Activated CD4-positive, alpha-beta T cell treated with anti-CD3 and anti-CD28 coated beads, Interleukin-2, amount 50 U/mL, for 48 hours (primary cell): ENCODE measurements at regions not wholly inside any gene's neighbourhood (a gene's known extent, or its start where the extent isn't known, plus 50 kb on each side); places are given as distances from the start of the nearest gene placed in this dataset.
"Not testable (repeated sequence)": the region's sequence is repeated elsewhere in the genome, so short reads cannot be mapped to it uniquely, and the experiment has no call there.

Experiments used
- DNase-seq, 2 experiments: peaks; one replicate each; pipeline ENCODE4 v3.0.0-alpha.2; 2020

DNA sequence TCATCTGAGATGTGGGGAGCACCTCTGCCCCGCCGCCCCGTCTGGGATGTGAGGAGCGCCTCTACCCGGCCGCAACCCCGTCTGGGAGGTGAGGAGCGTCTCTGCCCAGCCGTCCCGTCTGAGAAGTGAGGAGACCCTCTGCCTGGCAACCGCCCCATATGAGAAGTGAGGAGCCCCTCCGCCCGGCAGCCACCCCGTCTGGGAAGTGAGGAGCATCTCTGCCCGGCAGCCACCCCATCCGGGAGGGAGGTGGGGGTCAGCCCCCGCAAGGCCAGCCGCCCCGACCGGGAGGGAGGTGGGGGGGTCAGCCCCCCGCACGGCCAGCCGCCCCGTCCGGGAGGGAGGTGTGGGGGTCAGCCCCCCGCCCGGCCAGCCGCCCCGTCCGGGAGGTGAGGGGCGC lies 89.9 kb downstream of the PHLDA1 start:
- DNase-seq: not testable (repeated sequence)

DNA sequence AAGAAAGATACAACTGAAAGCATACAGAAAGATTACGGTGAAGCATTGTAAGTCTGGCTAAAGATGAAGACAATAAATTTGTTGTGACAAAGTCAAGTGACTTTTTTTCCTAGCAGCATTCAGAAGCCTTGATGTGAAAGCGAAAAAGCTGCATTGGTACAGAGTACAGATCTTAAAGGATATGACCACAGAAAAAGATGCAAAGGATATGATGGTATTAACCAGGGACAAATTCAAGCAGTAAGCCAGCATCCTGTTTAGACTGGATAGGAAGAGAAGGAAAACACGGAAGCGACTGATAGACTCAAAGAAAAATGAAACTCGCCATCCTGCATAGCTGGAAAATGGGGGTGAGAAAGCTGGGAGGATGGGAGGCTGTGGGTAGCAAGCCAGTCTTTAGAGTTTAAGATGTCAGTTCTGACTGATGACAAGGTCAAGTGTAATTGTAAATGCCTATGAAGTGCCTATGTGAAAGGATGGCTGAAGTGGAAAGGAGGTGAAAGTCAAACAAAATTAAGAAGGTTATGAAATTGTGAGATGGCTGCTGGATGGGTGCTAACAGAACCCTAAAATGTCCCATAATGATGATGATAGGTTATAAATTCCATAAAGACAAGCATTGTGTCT lies 92.4 kb downstream of the PHLDA1 start:
- DNase-seq: no peak

DNA sequence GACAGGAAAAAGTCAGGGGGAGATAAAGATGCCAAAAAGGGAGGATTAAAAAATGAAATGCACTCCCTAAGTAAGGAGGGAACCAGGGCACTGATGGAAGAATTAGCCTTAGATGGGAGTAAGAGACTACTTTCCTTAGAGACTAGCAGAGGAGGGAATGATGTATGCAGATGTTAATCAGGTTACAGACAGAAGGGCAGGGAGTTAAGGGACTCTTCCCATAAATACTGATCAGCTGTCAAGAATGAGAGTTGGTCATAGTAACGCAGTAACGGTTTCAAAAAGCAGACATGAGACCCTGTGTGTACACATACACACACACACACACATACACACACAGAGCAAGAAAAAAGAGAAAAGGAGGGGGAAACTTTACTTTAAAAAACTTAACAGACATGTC lies 93.4 kb downstream of the PHLDA1 start:
- no peak for DNase-seq

DNA sequence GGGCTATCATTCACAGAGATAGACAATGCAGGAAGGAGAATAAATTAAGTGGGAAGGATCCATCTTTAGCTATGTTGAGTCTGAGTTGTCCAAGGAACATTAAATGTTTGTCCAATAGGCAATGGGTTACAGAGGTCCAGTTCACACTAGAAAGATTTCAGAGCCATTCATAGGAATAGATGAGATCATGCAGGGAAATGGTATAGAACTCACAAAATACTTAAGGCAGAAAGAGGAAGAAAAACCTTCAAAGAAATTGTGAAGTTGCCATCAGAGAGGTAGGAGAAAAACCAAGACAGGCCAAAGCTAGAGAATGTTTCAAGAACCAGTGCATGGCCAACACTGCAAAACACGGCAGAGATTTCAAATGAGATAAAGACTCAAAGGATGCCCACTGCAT lies 94.1 kb downstream of the PHLDA1 start:
- no peak for DNase-seq

DNA sequence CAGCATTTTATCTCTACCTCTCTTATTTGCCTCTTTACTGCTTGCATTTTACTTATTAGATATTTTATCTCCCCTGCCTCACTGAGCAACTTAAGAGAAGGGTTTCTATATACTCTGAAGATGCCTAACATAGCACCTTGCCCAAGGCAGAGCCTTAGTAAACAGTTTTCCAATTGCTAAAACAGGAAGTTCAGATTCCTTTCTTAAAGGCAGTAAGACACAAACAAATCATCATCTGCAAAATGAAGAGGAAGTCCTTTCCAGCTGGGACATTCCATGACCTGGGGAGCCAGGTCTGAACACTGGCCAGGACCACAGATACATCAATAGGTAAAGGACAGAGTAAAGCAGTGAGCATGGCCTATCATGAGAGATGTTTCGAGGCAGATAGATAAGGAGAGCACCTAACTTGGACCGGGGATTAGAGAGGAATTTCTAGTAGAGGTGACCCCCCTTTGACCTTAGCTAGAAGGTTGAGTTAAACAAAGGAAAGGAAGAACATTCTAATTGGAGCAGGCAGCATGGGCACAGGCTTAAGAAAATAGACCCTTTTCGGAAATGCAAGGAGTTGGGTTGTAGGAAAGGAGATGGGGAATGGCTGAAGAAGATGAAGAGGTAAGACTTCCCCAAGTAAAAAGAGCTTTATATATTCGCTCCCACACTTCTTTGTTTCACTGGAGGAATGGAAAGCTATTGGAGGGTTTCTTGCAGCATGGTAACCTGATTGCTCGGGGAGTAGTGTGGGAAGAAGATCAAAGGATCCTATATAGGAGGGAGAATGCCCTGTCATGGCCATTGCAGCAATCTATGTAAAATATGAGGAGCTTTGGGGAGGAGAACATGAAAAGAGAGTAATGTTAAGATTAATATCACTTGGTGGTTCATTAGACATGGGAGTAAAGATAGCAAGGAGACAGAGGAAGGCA lies 94.8 kb downstream of the PHLDA1 start:
- no peak for DNase-seq

DNA sequence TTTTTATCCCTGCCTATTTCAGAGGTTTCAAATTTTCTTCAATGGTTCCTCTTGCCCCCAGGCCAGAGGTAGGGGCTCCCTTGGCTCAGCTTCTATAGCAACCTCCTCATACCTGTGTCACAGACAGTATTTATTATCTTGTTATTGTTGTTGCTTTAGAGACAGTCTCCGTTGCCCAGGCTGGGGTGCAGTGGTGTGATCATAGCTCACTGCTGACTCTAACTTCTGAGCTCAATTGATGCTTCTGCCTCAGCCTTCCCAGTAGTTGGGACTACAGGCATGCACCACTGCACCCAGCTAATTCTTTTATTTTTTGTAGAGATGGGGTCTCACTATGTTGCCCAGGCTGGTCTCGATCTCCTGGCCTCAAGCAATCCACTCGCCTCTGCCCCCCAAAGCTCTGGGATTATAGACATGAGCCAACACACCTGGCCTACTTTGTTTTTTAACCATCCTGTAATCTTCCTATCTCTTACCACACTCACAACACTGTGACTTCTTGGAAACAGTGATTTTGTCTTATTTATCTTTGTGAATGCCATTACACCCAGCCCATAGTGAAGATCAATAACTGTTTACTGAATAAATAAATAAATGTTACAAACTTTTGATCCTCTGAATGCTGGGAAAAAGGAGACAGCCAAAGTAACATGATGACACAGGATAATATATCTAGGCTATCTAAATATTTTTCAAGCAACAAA lies 95.9 kb downstream of the PHLDA1 start:
- DNase-seq: no peak

DNA sequence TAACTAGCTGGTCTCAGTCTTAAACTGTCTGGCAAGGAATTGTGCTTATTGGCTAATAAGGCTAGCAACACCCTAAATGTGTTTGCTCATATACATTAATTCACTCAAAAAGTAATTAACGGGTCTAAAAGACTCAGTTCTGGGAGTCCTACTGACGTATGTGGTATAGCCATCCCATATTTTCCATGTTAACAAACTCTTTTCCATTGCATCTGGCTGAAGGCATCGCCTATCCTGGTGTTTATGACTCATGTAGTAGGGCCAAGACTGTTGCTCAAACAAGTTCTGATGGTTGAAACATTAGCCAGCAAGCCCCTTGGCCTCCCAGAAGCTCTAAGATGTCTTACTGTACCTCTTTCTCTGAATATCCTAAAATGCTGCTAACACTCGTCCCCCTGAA lies 98.5 kb downstream of the PHLDA1 start:
- no peak for DNase-seq

DNA sequence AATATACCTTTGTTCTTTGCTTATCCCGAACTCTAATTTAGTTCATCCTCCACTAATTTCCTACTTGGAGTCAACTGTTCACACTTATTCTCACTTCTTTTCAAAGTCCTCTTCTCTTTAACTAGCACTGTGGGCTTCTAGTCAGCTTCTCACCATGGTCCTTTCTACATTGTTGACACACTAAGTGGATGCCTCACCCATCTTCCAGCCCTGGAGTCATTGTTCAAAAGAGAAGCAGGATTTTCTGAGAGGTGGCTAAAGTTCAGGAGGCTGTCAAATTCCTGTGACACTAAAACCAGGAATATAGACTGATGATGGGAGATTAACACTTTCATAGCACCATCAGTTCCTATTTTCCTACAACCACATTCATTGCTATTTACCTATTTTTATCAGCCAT lies 99.3 kb downstream of the PHLDA1 start:
- DNase-seq: no peak

DNA sequence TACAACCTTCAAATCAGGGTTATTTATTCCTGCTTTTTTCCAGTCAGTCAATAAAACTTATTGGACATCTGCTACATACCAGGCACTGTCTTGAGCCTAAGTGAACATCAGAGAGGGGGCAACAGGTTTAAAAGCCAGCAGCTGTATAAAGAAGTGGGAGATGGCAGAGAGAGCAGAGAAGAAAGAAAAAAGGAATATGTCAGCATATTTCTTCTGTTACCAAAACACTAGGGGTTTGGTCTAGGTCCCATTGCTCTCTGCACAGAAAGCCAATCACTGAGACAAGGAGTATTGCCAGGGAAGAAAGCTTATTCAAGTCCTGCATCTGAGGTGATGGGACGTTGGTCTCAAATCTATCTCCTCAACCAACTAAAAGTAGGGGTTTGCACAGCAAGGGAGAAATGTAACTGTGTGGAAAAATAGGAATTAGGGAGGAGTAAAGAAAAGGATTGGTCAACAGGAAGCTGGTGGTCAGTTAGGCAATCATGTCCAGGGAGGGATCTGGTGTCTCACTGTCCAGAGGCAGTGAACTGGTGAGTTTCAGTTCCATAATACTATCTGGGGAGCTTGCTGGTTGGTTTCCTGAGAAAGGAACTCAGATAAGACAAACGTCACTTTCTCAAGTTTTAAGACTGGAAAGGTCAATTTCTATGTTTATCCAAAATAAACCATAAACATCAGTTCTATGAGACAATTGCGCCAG lies 107.5 kb downstream of the PHLDA1 start:
- no peak for DNase-seq

DNA sequence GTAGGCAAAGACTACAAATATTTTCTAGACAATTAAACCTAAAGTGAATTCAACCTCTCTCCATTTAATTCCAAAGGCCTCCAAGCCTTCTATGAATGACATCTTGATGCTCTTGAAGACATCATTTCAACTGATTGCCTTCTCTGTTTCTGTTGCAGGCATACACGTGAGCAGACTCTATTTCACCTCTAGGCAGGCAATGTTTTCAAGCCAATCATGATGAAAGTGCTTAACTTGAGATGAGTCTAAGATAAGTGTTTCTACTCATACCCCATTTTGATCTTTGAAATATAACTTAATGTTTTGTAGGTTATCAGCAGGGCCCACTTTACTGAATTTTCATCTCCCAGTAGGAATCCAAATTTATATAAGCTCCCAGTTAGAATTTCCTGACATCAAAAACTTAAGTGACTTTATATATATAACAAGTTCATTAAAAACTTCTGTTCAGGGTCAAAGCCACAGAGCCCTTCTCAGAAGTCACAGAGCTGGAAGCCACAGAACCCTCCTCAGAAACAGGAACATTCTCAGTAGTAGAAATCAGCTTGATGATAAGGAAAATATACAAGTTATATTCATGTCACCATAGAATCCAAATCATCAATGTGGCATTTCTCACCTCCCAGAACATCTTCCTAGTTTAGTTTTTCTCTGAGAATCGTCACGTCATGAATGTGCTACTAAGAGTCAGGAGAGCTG lies 108.5 kb downstream of the PHLDA1 start:
- DNase-seq: no peak

DNA sequence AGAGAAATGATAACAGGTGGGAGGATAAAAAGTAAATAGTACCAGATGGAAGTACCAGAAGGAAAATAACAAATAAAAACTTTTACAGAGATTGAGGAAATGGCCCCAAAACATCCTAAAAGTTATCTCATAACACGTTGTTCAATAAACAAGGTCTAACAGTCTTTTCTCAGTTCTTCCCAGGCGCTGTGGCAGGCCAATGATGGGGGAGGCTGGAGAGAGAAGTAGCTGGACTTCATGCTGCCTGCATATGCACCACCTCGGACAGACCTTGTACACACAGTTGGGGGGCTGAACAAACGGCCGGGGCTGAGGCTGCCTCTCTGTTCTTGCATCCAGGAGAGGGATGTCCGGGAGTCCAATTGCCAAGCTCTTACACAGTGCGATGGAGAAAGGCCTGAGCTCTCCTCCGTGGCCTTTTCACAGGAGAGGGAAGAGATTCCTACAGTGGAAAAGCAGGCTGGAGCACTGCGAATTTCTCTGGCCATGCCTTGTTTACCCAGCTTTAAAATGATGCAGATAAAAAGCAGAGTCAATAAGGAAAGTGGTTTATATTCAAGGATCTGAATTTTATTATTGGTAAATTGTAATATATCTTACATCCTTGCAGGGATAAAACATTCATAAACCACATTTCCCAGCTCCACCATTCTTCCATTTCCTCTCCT lies 109.8 kb downstream of the PHLDA1 start:
- DNase-seq: no peak

DNA sequence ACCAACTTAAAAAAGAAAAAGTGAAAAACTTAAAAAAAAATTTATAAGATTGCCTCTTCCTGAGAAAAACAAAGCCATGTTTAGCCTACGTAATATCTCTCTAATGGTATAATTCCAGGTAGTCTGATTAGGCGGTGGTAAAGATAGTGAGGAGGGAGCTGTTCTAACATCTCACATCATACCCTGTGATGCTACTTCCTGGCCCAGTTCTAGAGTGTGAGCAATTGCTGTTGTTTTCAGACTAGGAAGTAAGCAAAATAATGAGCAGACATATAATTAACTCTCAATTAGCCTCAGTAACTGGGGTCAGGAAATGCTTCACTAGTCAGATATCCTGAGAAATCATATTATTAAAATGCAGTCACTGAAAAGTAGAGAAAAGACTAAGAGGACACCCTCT lies 113.9 kb downstream of the PHLDA1 start:
- no peak for DNase-seq

DNA sequence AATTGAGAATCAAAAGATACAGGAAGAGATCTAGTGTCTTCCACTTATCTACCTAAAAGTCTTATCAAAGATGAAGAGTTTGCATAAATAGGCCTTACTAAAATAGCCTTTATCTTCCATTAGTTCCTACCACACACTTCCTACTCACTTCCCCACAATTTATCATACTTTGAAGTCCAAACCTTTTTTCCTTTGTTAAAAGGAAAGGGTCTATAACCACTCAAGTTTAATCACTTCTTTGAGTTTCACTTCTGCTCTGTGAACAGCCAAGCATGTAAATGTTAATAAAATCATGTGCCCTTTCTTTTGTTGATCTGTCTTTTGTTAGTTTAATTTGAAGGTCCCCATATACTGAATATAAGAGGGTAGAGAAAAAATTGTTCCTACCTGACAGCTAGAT lies 114.5 kb downstream of the PHLDA1 start:
- no peak for DNase-seq

DNA sequence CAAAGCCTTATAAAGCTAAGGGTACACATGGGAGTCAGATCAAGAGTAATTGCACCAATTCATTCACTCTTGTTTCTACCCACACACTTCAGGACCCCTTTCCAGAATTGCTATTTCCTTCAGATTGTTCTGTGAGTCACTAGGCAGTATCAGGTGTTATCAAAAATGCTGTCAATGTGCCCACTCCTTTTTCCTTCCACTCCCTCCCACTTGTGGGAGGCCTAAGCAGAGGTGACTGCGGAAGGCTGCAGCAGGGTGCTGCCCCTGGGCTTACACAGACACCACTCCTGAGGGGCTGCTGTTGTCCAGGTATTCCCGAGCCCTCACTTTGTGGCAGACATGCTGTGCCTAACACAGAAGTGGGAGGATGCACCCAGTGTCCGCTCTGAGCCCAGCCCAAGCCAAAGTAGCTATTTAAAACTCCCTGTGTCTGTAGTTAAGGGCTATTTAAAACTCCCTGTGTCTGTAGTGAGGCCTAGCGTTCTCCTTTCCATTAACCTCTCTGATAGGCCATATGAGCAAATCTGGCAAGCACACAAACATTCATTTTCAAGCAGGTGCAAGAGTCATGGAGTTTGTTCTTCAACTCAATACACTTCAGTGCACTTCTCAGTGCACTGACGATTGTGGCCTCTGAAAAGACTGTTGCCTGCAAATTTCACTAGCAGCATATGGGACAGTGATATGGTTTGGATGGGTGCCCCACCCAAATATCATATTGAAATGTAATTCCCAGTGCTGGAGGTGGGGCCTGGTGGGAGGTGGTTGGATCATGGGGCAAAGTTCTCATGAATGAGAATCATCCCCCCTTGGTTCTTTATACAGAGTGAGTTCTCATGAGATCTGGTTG lies 117.8 kb downstream of the PHLDA1 start:
- DNase-seq: peak; percentile 47 to 65

DNA sequence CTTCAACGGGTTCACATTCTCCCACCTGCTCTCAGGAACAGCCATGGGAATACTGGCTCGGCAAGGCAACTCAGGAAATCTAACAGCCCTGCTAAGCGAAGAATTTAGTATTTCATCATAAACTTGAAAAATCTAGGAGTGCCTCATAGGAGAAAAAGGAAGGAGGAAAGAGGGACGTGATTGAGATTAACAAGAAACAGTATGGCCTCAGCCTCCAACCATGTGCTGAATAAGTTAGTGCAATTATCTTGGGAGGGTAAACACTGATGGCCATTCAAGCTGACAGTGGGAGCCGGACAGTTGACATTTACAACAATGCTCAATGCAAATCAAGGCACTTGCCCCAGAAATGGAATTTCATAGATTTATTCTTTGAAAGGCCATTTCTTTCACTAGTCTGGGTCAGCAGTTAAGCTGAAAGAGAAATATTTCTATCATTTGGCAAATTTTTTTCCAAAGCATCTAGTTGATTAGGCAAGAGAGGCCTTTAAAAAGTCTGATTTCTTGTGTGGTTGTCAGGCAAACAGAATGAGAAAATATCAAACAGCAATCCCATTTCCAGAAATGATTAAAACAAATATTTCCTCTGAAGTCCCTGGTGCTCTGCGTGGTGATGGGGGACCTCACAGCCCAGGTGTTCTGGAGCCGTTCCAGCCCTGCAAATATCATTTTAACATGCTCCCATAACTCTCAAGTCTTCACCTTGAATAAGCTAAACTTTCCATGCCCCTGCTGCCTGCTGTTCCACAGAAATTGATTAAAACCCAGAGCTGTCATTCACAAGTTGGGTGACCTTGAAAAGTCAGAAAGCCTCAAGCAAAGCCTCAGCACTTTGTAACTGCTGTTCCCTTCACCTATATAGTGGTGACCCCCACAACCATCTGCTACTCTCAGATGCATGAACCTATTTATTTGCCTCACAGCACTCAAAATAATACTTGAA lies 121.6 kb downstream of the PHLDA1 start:
- no peak for DNase-seq

DNA sequence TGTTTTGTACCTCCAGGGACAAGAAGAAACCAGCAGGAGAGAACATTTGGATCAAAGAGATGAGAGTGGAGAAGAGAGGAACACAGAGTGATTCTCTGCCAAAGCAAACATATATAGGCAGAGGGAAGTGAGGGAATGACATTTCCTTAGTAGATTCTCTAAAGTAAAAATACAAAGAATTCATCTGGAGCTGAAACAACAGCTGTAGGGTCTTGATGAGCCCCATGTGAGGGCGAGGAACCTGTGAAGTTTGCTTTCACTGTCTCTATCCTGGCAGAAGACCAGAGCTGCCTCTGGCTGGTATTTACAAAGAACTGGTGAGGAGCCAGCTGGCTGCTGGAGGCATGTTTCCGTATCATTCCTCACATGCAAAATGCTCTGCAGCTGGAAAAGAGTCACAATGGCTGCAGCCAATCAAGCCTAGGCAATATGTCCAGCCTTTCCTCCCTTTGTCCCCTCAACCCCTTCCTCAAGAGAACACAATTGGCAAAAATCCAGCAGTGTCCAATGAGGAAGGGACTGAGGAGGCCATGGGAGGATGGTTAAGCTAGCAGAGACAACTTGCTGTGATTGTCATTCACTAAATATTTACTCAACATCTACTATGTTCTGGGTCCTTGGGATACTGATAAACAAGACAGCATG lies 122.5 kb downstream of the PHLDA1 start:
- DNase-seq: no peak

DNA sequence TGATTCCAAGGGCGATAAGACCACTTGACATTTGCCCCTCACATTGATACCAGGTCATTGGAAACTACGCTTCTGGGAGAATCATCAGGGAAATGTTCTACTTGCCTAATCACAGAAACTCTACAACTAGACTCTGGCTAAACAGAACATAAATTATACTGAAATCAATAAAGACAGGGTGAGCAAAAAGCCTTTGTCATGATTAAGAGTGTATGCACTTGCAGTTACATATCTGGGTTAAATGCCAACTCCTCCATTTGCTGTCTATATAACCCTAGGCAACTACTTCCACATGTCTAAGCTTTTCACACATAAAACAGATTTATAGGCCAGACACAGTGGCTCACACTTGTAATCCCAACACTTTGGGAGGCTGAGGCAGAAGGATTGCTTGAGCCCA lies 125.7 kb downstream of the PHLDA1 start:
- DNase-seq: no peak

DNA sequence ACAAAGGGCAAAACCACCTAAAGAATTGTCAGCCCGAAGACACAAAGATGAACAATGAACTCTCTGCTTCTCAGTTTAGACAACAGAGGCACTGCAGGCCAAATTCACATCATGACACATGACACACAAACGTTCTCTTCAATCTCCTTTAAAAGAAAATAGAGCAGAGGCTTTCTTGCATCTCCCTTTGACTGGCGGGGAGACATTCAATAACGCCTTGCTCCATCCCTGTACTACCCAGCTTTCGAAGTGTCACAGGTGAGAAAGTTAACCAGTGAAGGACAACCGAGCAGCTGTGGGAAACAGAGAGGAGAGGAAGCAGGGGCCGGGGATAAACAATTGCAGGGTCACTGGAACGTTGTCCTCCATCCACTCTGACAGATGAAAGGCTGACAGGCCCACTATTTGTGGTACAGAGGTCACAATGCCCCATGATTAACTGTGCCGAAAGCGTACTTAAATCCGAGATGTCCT lies 130.8 kb downstream of the PHLDA1 start:
- DNase-seq: no peak

DNA sequence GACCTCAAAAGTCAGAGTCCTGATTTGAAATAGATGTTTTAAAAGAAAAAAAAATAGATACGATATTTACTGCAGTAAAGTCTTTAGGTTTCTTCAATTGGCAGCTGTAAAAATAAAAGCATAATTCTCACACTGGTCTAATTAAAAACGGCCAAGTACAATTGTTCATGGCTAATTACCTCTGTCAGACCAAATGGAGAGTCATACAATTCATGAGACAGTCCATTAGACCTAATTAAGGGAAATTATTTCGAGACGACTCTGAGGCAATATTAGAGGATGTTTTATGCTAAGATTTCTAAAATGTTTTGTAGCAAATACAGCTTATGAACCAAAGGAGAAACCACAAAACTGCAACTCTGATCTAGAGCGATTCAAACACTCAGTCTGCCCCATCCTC lies 131.3 kb downstream of the PHLDA1 start:
- no peak for DNase-seq
